Lower leg skin (tissue), 3 donors: ENCODE measurements at regions not wholly inside any gene's neighbourhood (a gene's known extent, or its start where the extent isn't known, plus 50 kb on each side); places are given as distances from the start of the nearest gene placed in this dataset.

ENCODE experiments used
- CTCF ChIP-seq, 3 donors: fragments of 450-650 bp; IDR thresholded peaks; one replicate each; pipeline ENCODE4 v1.5.1; 2016; ENCODE audit warnings: antibody characterized with exemption in 3 of 3, mild to moderate bottlenecking in 3 of 3, moderate library complexity in 2 of 3
- POLR2A ChIP-seq, 2 donors: fragments of 450-650 bp; IDR thresholded peaks; one replicate each; pipeline ENCODE4 v1.6.1; 2016 to 2017; ENCODE audit warnings: antibody characterized with exemption in 2 of 2, mild to moderate bottlenecking in 1 of 2, moderate library complexity in 1 of 2

- TF ChIP-seq CTCF (IDR thresholded peaks at IDR 0.05) (no peak), POLR2A (IDR thresholded peaks at IDR 0.05) (no peak)
Measured at GRCh38 chr3:177810162-177810623, 612.9 kb upstream of the TBL1XR1 start.
